Liver (tissue), 7 donors: ENCODE measurements at regions not wholly inside any gene's neighbourhood (a gene's known extent, or its start where the extent isn't known, plus 50 kb on each side); places are given as distances from the start of the nearest gene placed in this dataset.

ENCODE experiments used
- DNase-seq: peaks from one replicate; pipeline ENCODE4 v3.0.0-alpha.2; 2017; ENCODE audit warnings: low spot score
- H3K27ac ChIP-seq, 2 donors: one replicate each; pipeline ENCODE4 v1.7.0; 2013; ENCODE audit warnings: inconsistent platforms in 2 of 2, low read length in 2 of 2, control low read depth in 1 of 2, low read depth in 1 of 2, mild to moderate bottlenecking in 1 of 2
- H3K27me3 ChIP-seq, 4 donors: one replicate each; pipeline versions ENCODE4 v1.6.1 to v1.7.0; 2013; ENCODE audit warnings: low read length in 3 of 4, inconsistent platforms in 1 of 4, mild to moderate bottlenecking in 1 of 4, moderate library complexity in 1 of 4; ENCODE audit not compliant: control insufficient read depth in 4 of 4, insufficient read depth in 4 of 4
- H3K36me3 ChIP-seq, 4 donors: one replicate each; pipeline versions ENCODE4 v1.6.1 to v1.7.0; 2013; ENCODE audit warnings: low read length in 3 of 4, mild to moderate bottlenecking in 3 of 4, low read depth in 1 of 4, moderate library complexity in 1 of 4; ENCODE audit not compliant: control insufficient read depth in 4 of 4, insufficient read depth in 3 of 4
- H3K4me1 ChIP-seq, 4 donors: one replicate each; pipeline versions ENCODE4 v1.6.1 to v1.7.0; 2013; ENCODE audit warnings: low read length in 3 of 4, mild to moderate bottlenecking in 3 of 4, moderate library complexity in 1 of 4; ENCODE audit not compliant: control insufficient read depth in 4 of 4, insufficient read depth in 4 of 4
- H3K4me3 ChIP-seq, 3 donors: one replicate each; pipeline versions ENCODE4 v1.6.1 to v1.7.0; 2013; ENCODE audit warnings: low read length in 3 of 3, control low read depth in 1 of 3, low read depth in 1 of 3, mild to moderate bottlenecking in 1 of 3
- H3K9ac ChIP-seq, 2 donors: one replicate each; pipeline ENCODE4 v1.7.0; 2013; ENCODE audit warnings: low read length in 2 of 2, mild to moderate bottlenecking in 2 of 2, moderate library complexity in 2 of 2, control low read depth in 1 of 2, low read depth in 1 of 2
- H3K9me3 ChIP-seq, 4 donors: one replicate each; pipeline versions ENCODE4 v1.6.1 to v1.7.0; 2013; ENCODE audit warnings: low read length in 3 of 4; ENCODE audit not compliant: control insufficient read depth in 4 of 4
- EGR1 ChIP-seq, 2 donors: IDR thresholded peaks; 2 replicates each; pipeline ENCODE4 v1.6.1; 2016 to 2018; ENCODE audit warnings: antibody characterized with exemption in 2 of 2, low read depth in 2 of 2
- FOXA1 ChIP-seq: IDR thresholded peaks from 2 replicates; pipeline ENCODE4 v1.6.1; 2016; ENCODE audit warnings: antibody characterized with exemption
- FOXA2 ChIP-seq: IDR thresholded peaks from 2 replicates; pipeline ENCODE4 v1.6.1; 2016; ENCODE audit warnings: antibody characterized with exemption
- GABPA ChIP-seq, 2 donors: IDR thresholded peaks in 1 of 2; conservative IDR thresholded peaks in 1 of 2; 2 replicates each; pipeline ENCODE4 v1.6.1; 2016; ENCODE audit warnings: antibody characterized with exemption in 2 of 2, mild to moderate bottlenecking in 1 of 2, moderate library complexity in 1 of 2
- HNF4A ChIP-seq, 2 donors: conservative IDR thresholded peaks; 2 replicates each; pipeline ENCODE4 v1.6.1; 2016; ENCODE audit warnings: antibody characterized with exemption in 2 of 2, mild to moderate bottlenecking in 2 of 2
- HNF4G ChIP-seq: IDR thresholded peaks from 2 replicates; pipeline ENCODE4 v1.6.1; 2016; ENCODE audit warnings: antibody characterized with exemption
- RXRA ChIP-seq, 2 donors: IDR thresholded peaks; 2 replicates each; pipeline ENCODE4 v1.6.1; 2017 to 2018; ENCODE audit warnings: antibody characterized with exemption in 2 of 2, mild to moderate bottlenecking in 1 of 2
- SP1 ChIP-seq: IDR thresholded peaks from 2 replicates; pipeline ENCODE4 v1.6.1; 2018; ENCODE audit warnings: antibody characterized with exemption, mild to moderate bottlenecking
- TAF1 ChIP-seq: conservative IDR thresholded peaks from 2 replicates; pipeline ENCODE4 v1.6.1; 2016; ENCODE audit warnings: antibody characterized with exemption, mild to moderate bottlenecking
- YY1 ChIP-seq: IDR thresholded peaks from 2 replicates; pipeline ENCODE4 v1.6.1; 2016; ENCODE audit warnings: antibody characterized with exemption, mild to moderate bottlenecking
- WGBS: extraction: QIAGEN DNeasy Blood & Tissue Kit; methylation state at CpG from one replicate; pipeline ENCODE4 v1.1.7; 2013; 5-methylcytosine and 5-hydroxymethylcytosine counted together
- TF ChIP-seq, protein P1 (sequence below): IDR thresholded peaks from 2 replicates; pipeline ENCODE4 v1.6.1; 2016; ENCODE audit warnings: antibody characterized with exemption
- TF ChIP-seq, protein P2 (sequence below): IDR thresholded peaks from 2 replicates; pipeline ENCODE4 v1.6.1; 2016; ENCODE audit warnings: antibody characterized with exemption, mild to moderate bottlenecking
- TF ChIP-seq, protein P3 (sequence below): IDR thresholded peaks from 2 replicates; pipeline ENCODE4 v1.6.1; 2016; ENCODE audit warnings: antibody characterized with exemption
- donor health status: healthy.
- donor health status: healthy.
- donor health status: healthy.
- donor health status: healthy.

DNA sequence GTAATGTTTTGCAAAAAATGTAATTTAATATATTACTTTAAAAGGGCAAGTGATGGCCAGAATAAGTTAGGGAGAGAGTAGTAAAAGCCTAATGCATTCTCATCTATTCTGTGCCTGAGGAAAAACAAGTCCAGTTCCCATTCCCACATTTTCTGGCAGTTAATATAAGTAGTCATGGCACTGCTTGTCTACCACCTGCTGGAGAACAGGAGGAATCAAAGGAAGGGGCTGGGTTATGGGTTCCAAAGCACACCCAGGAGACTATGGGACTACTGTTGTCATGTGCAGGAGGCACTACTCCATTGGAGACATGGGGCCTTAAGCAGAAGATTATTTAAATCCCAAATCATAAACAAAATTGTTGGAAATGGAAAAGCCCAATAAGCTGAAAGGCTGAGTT is 2618.6 kb downstream of the ARAP2 start:
- Histone ChIP-seq H3K36me3 (no peaks in the 10 kb centered on the region), H3K4me3 (no peak overlapping the region), H3K9ac (no peak overlapping the region), H3K9me3 (no peaks in the 10 kb centered on the region), H3K27me3 (no peaks in the 10 kb centered on the region), H3K4me1 (peaks cover 0 to 2% (median 0%) of the 10 kb centered on the region in 4 donors), H3K27ac (no peak overlapping the region)
- TF ChIP-seq, protein P1, sequence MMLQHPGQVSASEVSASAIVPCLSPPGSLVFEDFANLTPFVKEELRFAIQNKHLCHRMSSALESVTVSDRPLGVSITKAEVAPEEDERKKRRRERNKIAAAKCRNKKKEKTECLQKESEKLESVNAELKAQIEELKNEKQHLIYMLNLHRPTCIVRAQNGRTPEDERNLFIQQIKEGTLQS: no peak
- TF ChIP-seq RXRA (IDR thresholded peaks at IDR 0.05) (no peak), YY1 (no peak), HNF4A (conservative IDR thresholded peaks at IDR 0.05) (no peak), EGR1 (IDR thresholded peaks at IDR 0.05; ENCODE audit: low read depth in 2 of 2) (no peak), FOXA2 (no peak), GABPA (IDR thresholded peaks at IDR 0.05 in 1 of 2, conservative IDR thresholded peaks at IDR 0.05 in 1 of 2) (no peak)
- TF ChIP-seq, protein P2, sequence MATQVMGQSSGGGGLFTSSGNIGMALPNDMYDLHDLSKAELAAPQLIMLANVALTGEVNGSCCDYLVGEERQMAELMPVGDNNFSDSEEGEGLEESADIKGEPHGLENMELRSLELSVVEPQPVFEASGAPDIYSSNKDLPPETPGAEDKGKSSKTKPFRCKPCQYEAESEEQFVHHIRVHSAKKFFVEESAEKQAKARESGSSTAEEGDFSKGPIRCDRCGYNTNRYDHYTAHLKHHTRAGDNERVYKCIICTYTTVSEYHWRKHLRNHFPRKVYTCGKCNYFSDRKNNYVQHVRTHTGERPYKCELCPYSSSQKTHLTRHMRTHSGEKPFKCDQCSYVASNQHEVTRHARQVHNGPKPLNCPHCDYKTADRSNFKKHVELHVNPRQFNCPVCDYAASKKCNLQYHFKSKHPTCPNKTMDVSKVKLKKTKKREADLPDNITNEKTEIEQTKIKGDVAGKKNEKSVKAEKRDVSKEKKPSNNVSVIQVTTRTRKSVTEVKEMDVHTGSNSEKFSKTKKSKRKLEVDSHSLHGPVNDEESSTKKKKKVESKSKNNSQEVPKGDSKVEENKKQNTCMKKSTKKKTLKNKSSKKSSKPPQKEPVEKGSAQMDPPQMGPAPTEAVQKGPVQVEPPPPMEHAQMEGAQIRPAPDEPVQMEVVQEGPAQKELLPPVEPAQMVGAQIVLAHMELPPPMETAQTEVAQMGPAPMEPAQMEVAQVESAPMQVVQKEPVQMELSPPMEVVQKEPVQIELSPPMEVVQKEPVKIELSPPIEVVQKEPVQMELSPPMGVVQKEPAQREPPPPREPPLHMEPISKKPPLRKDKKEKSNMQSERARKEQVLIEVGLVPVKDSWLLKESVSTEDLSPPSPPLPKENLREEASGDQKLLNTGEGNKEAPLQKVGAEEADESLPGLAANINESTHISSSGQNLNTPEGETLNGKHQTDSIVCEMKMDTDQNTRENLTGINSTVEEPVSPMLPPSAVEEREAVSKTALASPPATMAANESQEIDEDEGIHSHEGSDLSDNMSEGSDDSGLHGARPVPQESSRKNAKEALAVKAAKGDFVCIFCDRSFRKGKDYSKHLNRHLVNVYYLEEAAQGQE: no peak
- TF ChIP-seq, protein P3, sequence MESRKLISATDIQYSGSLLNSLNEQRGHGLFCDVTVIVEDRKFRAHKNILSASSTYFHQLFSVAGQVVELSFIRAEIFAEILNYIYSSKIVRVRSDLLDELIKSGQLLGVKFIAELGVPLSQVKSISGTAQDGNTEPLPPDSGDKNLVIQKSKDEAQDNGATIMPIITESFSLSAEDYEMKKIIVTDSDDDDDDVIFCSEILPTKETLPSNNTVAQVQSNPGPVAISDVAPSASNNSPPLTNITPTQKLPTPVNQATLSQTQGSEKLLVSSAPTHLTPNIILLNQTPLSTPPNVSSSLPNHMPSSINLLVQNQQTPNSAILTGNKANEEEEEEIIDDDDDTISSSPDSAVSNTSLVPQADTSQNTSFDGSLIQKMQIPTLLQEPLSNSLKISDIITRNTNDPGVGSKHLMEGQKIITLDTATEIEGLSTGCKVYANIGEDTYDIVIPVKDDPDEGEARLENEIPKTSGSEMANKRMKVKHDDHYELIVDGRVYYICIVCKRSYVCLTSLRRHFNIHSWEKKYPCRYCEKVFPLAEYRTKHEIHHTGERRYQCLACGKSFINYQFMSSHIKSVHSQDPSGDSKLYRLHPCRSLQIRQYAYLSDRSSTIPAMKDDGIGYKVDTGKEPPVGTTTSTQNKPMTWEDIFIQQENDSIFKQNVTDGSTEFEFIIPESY: no peak
- DNase-seq: no peak

DNA sequence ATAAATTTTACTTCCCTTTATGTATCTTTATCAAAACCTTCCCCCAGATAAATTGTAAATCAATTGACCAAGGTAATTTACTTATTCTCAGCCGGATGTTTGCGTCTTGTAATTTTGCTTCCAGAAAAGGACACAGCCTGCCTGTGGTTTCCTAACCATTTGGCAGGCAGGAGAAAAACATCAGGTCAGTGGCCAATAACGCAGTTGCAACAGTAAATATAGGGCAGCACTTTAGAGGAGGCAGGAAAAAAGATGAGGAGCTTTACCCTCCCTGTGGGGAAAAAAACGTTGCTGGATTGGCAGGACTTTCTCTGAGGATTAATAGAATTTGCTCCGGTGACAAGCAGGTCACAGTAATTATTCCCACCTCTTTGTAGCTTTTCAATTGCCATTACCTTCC is 2618.1 kb downstream of the ARAP2 start:
- Histone ChIP-seq H3K9me3 (no peaks in the 10 kb centered on the region), H3K4me3 (no peak overlapping the region), H3K27ac (no peak overlapping the region), H3K27me3 (no peaks in the 10 kb centered on the region), H3K4me1 (peaks cover 0 to 2% (median 0%) of the 10 kb centered on the region in 4 donors), H3K9ac (no peak overlapping the region), H3K36me3 (no peaks in the 10 kb centered on the region)
- DNase-seq: no peak
- TF ChIP-seq, protein P2: no peak
- no peak for TF ChIP-seq GABPA (IDR thresholded peaks at IDR 0.05 in 1 of 2, conservative IDR thresholded peaks at IDR 0.05 in 1 of 2)
- TF ChIP-seq, protein P3: no peak
- TF ChIP-seq HNF4A (conservative IDR thresholded peaks at IDR 0.05): no peak
- no peak for TF ChIP-seq FOXA2
- no peak for TF ChIP-seq RXRA (IDR thresholded peaks at IDR 0.05)
- no peak for TF ChIP-seq FOXA1
- TF ChIP-seq HNF4G: no peak
- no peak for TF ChIP-seq EGR1 (IDR thresholded peaks at IDR 0.05; ENCODE audit: low read depth in 2 of 2)
- TF ChIP-seq TAF1: no peak
- TF ChIP-seq SP1: no peak
- WGBS: 51% methylated on average over 5 of the region's 5 CpGs
